Cardiac muscle cell (in vitro differentiated cells and primary cell): ENCODE measurements at regions not wholly inside any gene's neighbourhood (a gene's known extent, or its start where the extent isn't known, plus 50 kb on each side); places are given as distances from the start of the nearest gene placed in this dataset.

Experiments
- DNase-seq, 2 donors: peaks; one replicate each; pipeline versions ENCODE4 v3.0.0 to v3.0.0-alpha.2; 2010 to 2017; ENCODE audit warnings: low read depth in 1 of 2, low spot score in 1 of 2
- H3K27ac ChIP-seq: fragments of 200-600 bp; sonication (generic); 2 replicates; pipeline ENCODE4 v1.5.1; 2016
- H3K27me3 ChIP-seq: fragments of 200-600 bp; sonication (generic); 2 replicates; pipeline ENCODE4 v1.6.0; 2016; ENCODE audit warnings: control low read depth
- H3K36me3 ChIP-seq: fragments of 200-600 bp; sonication (generic); 2 replicates; pipeline ENCODE4 v1.5.1; 2016; ENCODE audit warnings: control low read depth
- H3K4me1 ChIP-seq: fragments of 200-600 bp; sonication (generic); 2 replicates; pipeline ENCODE4 v1.8.1; 2017; ENCODE audit warnings: low read depth, mild to moderate bottlenecking, mixed run types
- H3K4me3 ChIP-seq: fragments of 200-600 bp; sonication (generic); 2 replicates; pipeline ENCODE4 v1.5.1; 2016; ENCODE audit warnings: mild to moderate bottlenecking
- H3K9me3 ChIP-seq: fragments of 200-600 bp; sonication (generic); 2 replicates; pipeline ENCODE4 v1.5.1; 2017; ENCODE audit warnings: low read depth, mild to moderate bottlenecking, control low read depth
- TF ChIP-seq, protein P1 (sequence below): IDR thresholded peaks from 2 replicates; pipeline ENCODE4 v1.5.1; 2012; ENCODE audit warnings: low read depth, mild to moderate bottlenecking, low read length

DNA sequence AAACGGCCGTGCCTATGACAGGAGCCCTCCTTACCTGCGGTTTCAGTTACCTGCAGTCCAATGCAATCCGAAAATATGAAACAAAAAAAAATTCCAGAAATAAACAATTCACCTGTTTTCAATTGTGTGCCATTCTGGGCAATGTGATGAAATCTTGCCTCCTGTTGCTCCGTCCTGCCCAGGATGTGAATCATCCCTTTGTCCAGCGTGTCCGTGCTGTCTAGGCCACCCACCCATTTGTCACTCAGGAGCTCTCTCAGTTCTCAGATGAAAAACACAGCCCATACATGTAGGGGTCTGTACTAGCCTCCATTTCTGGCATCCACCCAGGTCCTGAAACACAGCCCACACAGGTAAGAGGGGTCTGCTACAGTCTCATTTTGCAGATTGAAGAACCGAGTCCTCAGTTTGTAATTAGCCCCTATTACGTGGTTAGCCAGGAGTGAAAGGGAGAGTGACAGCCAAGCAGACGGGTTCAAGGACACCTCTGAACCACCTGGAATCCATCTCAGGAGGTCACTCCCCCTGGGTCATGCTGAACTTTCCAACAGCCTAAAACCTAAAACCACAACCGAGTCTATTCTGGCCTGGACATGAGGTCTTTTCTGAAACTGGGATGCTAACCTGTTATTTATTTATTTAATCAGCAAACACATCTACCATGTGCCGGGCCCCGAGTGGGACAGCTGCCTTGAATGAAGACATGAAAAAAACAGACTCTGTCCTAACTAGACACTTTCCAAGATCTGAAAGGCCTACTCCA is 317.2 kb downstream of the SHANK2 start:
- H3K9me3 ChIP-seq: no peaks in the 10 kb centered on the region
- TF ChIP-seq, protein P1, sequence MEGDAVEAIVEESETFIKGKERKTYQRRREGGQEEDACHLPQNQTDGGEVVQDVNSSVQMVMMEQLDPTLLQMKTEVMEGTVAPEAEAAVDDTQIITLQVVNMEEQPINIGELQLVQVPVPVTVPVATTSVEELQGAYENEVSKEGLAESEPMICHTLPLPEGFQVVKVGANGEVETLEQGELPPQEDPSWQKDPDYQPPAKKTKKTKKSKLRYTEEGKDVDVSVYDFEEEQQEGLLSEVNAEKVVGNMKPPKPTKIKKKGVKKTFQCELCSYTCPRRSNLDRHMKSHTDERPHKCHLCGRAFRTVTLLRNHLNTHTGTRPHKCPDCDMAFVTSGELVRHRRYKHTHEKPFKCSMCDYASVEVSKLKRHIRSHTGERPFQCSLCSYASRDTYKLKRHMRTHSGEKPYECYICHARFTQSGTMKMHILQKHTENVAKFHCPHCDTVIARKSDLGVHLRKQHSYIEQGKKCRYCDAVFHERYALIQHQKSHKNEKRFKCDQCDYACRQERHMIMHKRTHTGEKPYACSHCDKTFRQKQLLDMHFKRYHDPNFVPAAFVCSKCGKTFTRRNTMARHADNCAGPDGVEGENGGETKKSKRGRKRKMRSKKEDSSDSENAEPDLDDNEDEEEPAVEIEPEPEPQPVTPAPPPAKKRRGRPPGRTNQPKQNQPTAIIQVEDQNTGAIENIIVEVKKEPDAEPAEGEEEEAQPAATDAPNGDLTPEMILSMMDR: no peak
- no peaks in the 10 kb centered on the region for H3K4me1 ChIP-seq
- H3K36me3 ChIP-seq: no peaks in the 10 kb centered on the region
- no peak overlapping the region for H3K27ac ChIP-seq
- H3K4me3 ChIP-seq: no peak overlapping the region
- no peak for DNase-seq
- H3K27me3 ChIP-seq: no peaks in the 10 kb centered on the region

DNA sequence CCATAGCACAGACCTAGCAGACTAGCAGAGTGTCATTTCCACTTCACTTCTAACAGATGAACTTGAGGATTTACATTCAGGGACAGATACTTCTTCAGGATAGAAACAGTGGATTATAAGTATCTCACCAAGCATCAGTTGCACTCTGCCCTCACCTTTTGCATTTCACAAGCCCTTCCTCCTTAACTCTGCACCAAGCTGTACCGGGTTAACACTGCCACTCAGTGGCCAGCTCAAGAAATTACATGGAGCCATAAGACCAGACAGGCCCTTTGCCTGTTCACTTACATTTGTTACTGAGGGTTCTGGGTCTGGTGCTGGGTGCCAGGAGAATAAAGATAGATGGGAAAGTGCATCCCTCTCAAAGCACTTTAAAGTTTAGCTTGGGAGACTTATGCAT is 309.8 kb downstream of the SHANK2 start:
- TF ChIP-seq, protein P1: peak; percentile 12
- no peaks in the 10 kb centered on the region for H3K36me3 ChIP-seq
- H3K27me3 ChIP-seq: no peaks in the 10 kb centered on the region
- no peak overlapping the region for H3K4me3 ChIP-seq
- no peaks in the 10 kb centered on the region for H3K9me3 ChIP-seq
- DNase-seq: no peak
- H3K4me1 ChIP-seq: no peaks in the 10 kb centered on the region
- H3K27ac ChIP-seq: no peak overlapping the region

DNA sequence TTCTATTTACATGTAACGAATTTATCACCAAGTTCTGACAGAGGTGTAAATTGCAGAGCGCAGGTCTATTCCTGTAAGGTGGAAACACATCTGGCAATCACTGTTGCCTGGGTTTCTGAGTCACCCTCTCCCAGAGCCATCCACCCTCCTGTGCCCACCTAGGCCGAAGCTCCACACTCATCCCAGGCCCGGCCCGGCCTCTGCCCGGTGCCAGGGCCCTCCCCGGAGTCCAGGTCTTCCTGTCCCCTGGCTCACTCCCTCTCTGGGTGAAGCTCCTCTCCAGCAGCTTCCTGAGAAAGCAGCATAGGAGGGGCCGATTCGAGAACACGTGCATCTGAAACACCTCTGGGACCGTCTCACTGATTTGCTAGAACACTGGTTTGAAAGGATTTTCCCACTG is 308.2 kb downstream of the SHANK2 start:
- Histone ChIP-seq H3K4me3 (no peak overlapping the region), H3K36me3 (no peaks in the 10 kb centered on the region), H3K4me1 (no peaks in the 10 kb centered on the region), H3K9me3 (no peaks in the 10 kb centered on the region), H3K27ac (no peak overlapping the region), H3K27me3 (no peaks in the 10 kb centered on the region)
- TF ChIP-seq, protein P1: no peak
- DNase-seq: no peak

DNA sequence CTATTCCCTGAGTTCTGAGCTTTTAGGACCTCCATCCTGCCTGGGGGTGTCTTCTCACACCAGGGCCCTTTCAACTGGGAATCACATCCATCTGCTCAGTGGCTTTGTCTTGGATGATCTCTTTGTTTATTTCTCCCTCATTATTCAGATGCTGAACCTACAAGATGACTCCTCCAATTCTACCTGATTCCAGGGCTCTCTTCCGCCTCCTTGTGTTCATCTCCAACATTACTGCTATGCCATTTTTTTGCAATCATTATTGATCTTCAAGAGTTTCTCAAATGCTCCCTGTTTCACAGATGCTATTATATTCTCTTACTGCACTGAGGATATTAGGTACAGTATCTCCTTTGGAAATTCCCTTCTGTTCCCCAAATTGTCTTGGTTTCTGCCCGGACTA is 307.7 kb downstream of the SHANK2 start:
- no peak for DNase-seq
- no peaks in the 10 kb centered on the region for H3K9me3 ChIP-seq
- no peaks in the 10 kb centered on the region for H3K4me1 ChIP-seq
- TF ChIP-seq, protein P1: no peak
- no peaks in the 10 kb centered on the region for H3K27me3 ChIP-seq
- H3K36me3 ChIP-seq: no peaks in the 10 kb centered on the region
- no peak overlapping the region for H3K4me3 ChIP-seq
- no peak overlapping the region for H3K27ac ChIP-seq

DNA sequence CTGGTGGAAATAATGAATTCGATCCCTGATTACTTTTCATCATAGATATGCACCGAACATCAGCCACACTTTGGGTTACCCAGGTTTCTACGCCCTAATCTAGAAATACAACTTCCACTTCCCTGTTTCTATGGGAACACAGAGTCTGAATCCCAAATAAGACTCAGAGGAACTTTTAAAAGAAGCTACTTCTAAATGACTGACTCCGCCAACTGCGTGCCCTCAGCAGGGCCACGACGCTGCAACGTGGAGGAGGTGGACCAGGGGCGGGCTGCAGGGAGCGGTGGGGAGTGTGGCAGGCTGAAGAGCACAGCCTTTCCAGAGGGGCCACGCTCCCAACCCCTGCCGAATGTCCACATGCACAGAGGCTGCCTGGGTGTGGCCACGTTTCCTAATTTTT is 304.0 kb downstream of the SHANK2 start:
- TF ChIP-seq, protein P1: no peak
- H3K4me1 ChIP-seq: no peaks in the 10 kb centered on the region
- H3K9me3 ChIP-seq: no peaks in the 10 kb centered on the region
- no peak overlapping the region for H3K4me3 ChIP-seq
- H3K27me3 ChIP-seq: no peaks in the 10 kb centered on the region
- no peaks in the 10 kb centered on the region for H3K36me3 ChIP-seq
- DNase-seq: no peak
- no peak overlapping the region for H3K27ac ChIP-seq
